H1 (cell line): ENCODE measurements at regions not wholly inside any gene's neighbourhood (a gene's known extent, or its start where the extent isn't known, plus 50 kb on each side); places are given as distances from the start of the nearest gene placed in this dataset.

Experiments
- CTCF ChIA-PET: fragments of 300-600 bp; sonication (Branson Sonifier 250); formaldehyde crosslinking; loops from one replicate; lab custom pipeline; 2021; ENCODE audit not compliant: partially characterized antibody; lab: Charles Lee
- POLR2A ChIA-PET: fragments of 300-600 bp; sonication (Branson Sonifier 250); formaldehyde crosslinking; loops from one replicate; lab custom pipeline; 2021; ENCODE audit warnings: inconsistent platforms; ENCODE audit not compliant: partially characterized antibody; lab: Charles Lee
- DNase-seq, 2 experiments: peaks; one replicate each; pipeline versions ENCODE4 v3.0.0 to v3.0.0-alpha.2; 2010 to 2022; ENCODE audit warnings: low spot score in 2 of 2, low read depth in 1 of 2, mixed read lengths in 1 of 2
- FAIRE-seq: peaks from 2 replicates; lab custom pipeline; 2011; peaks lifted over from hg19 to GRCh38; lab: Jason Lieb, UNC
- H2AFZ ChIP-seq: 2 replicates; pipeline ENCODE4 v1.8.1; 2012; ENCODE audit warnings: low read length, inconsistent platforms
- H2AK5ac ChIP-seq: 2 replicates; pipeline ENCODE4 v1.6.1; 2013; ENCODE audit warnings: low read depth, low read length
- H2BK120ac ChIP-seq: replicated peaks from 2 replicates; pipeline ENCODE3; 2013; ENCODE audit warnings: low read depth, low read length, inconsistent platforms
- H2BK12ac ChIP-seq: 2 replicates; pipeline ENCODE4 v1.6.1; 2013; ENCODE audit warnings: low read depth, low read length
- H2BK15ac ChIP-seq: 2 replicates; pipeline ENCODE4 v1.6.1; 2013; ENCODE audit warnings: low read length
- H2BK20ac ChIP-seq: 2 replicates; pipeline ENCODE4 v1.6.1; 2013; ENCODE audit warnings: low read length
- H2BK5ac ChIP-seq: 2 replicates; pipeline ENCODE4 v1.6.1; 2013; ENCODE audit warnings: low read depth, low read length
- H3K14ac ChIP-seq: 2 replicates; pipeline ENCODE4 v1.6.1; 2013; ENCODE audit warnings: inconsistent platforms; ENCODE audit not compliant: insufficient read length
- H3K18ac ChIP-seq: 2 replicates; pipeline ENCODE4 v1.6.1; 2013; ENCODE audit warnings: low read length; ENCODE audit errors: extremely low read depth
- H3K23ac ChIP-seq: 2 replicates; pipeline ENCODE4 v1.6.1; 2013; ENCODE audit warnings: inconsistent platforms; ENCODE audit not compliant: insufficient read length
- H3K23me2 ChIP-seq: 2 replicates; pipeline ENCODE4 v1.6.1; 2013; ENCODE audit warnings: low read depth, low read length
- H3K27ac ChIP-seq: 2 replicates; pipeline ENCODE4 v1.6.1; 2011; ENCODE audit warnings: low read depth, low read length, inconsistent platforms
- H3K27me3 ChIP-seq, 4 experiments: replicated peaks in 1 of 4; 1 replicate in 1 of 4; 2 replicates in 3 of 4; pipeline versions ENCODE4 v1.6.1 to v1.8.1; 2011 to 2013; ENCODE audit warnings: low read length in 3 of 4, mild to moderate bottlenecking in 3 of 4, inconsistent platforms in 2 of 4, mixed read lengths in 2 of 4, moderate library complexity in 1 of 4; ENCODE audit not compliant: control insufficient read depth in 3 of 4, insufficient read depth in 3 of 4; ENCODE audit errors: extremely low read depth in 1 of 4
- H3K36me3 ChIP-seq, 4 experiments: 2 replicates each; pipeline versions ENCODE4 v1.6.1 to v1.8.1; 2011 to 2013; ENCODE audit warnings: mild to moderate bottlenecking in 4 of 4, low read length in 3 of 4, moderate library complexity in 2 of 4, control low read depth in 1 of 4, inconsistent platforms in 1 of 4; ENCODE audit not compliant: insufficient read depth in 4 of 4, control insufficient read depth in 2 of 4
- H3K4ac ChIP-seq: replicated peaks from 2 replicates; pipeline ENCODE3; 2013; ENCODE audit warnings: low read length, low read depth, mixed read lengths, inconsistent platforms; ENCODE audit not compliant: insufficient read length
- H3K4me1 ChIP-seq, 4 experiments: replicated peaks in 1 of 4; 1 replicate in 1 of 4; 2 replicates in 3 of 4; pipeline versions ENCODE4 v1.6.1 to v1.8.1; 2011 to 2013; ENCODE audit warnings: low read length in 3 of 4, inconsistent platforms in 2 of 4, mixed read lengths in 1 of 4; ENCODE audit not compliant: insufficient read depth in 4 of 4, control insufficient read depth in 3 of 4
- H3K4me2 ChIP-seq, 2 experiments: 2 replicates each; pipeline versions ENCODE4 v1.6.1 to v1.8.1; 2011 to 2013; ENCODE audit warnings: low read depth in 2 of 2, low read length in 2 of 2, control low read depth in 1 of 2, inconsistent platforms in 1 of 2, mild to moderate bottlenecking in 1 of 2; ENCODE audit not compliant: insufficient read depth in 1 of 2
- H3K4me3 ChIP-seq, 4 experiments: fragments of 200-600, 300-600 bp in 1 of 4; sonication (generic), shearing (Covaris generic), sonication (Bioruptor Twin) in 1 of 4; 2 replicates each; pipeline versions ENCODE4 v1.5.1 to v1.8.1; 2011 to 2016; ENCODE audit warnings: low read length in 4 of 4, low read depth in 3 of 4, control low read depth in 2 of 4, inconsistent platforms in 2 of 4, mild to moderate bottlenecking in 2 of 4, mixed read lengths in 1 of 4, moderate library complexity in 1 of 4; ENCODE audit not compliant: insufficient read depth in 2 of 4; ENCODE audit errors: extremely low read depth in 1 of 4
- H3K56ac ChIP-seq: replicated peaks from 2 replicates; pipeline ENCODE3; 2013; ENCODE audit warnings: low read depth, mild to moderate bottlenecking, mixed read lengths, low read length, inconsistent platforms; ENCODE audit not compliant: insufficient read length
- H3K79me1 ChIP-seq: 2 replicates; pipeline ENCODE4 v1.6.1; 2013; ENCODE audit warnings: low read depth, low read length, control low read depth
- H3K79me2 ChIP-seq, 2 experiments: 2 replicates each; pipeline versions ENCODE4 v1.6.1 to v1.8.1; 2012 to 2013; ENCODE audit warnings: low read length in 2 of 2, mild to moderate bottlenecking in 2 of 2, inconsistent platforms in 1 of 2; ENCODE audit not compliant: insufficient read depth in 2 of 2, control insufficient read depth in 1 of 2
- H3K9ac ChIP-seq, 4 experiments: replicated peaks in 1 of 4; 1 replicate in 1 of 4; 2 replicates in 3 of 4; pipeline versions ENCODE4 v1.6.1 to v1.8.1; 2011 to 2013; ENCODE audit warnings: low read depth in 3 of 4, low read length in 3 of 4, control low read depth in 2 of 4, mild to moderate bottlenecking in 2 of 4, moderate library complexity in 2 of 4, inconsistent platforms in 1 of 4; ENCODE audit errors: extremely low read depth in 1 of 4
- H3K9me3 ChIP-seq, 2 experiments: 2 replicates each; pipeline versions ENCODE4 v1.6.1 to v1.8.1; 2012 to 2013; ENCODE audit warnings: mild to moderate bottlenecking in 2 of 2, moderate library complexity in 2 of 2, control low read depth in 1 of 2, inconsistent platforms in 1 of 2, low read depth in 1 of 2, low read length in 1 of 2, mixed read lengths in 1 of 2; ENCODE audit not compliant: insufficient read depth in 2 of 2
- H4K20me1 ChIP-seq, 2 experiments: replicated peaks in 1 of 2; 2 replicates each; pipeline versions ENCODE3 to v1.8.1; 2011 to 2013; ENCODE audit warnings: inconsistent platforms in 2 of 2, low read length in 2 of 2, mild to moderate bottlenecking in 1 of 2; ENCODE audit not compliant: insufficient read depth in 2 of 2, control insufficient read depth in 1 of 2
- H4K5ac ChIP-seq: 2 replicates; pipeline ENCODE4 v1.6.1; 2013; ENCODE audit warnings: low read length, low read depth, mixed read lengths, inconsistent platforms; ENCODE audit not compliant: insufficient read length
- H4K8ac ChIP-seq: 2 replicates; pipeline ENCODE4 v1.8.0; 2013; ENCODE audit warnings: mild to moderate bottlenecking, moderate library complexity, low read length, inconsistent platforms; ENCODE audit not compliant: insufficient read depth; ENCODE audit errors: extremely low read depth
- H4K91ac ChIP-seq: replicated peaks from 2 replicates; pipeline ENCODE3; 2013; ENCODE audit warnings: low read length, mixed read lengths, inconsistent platforms; ENCODE audit not compliant: insufficient read length
- ASH2L ChIP-seq: fragments of 200-600, 300-600 bp; sonication (generic); IDR thresholded peaks from one replicate; pipeline ENCODE4 v1.7.1; 2017; ENCODE audit warnings: low read length
- BRCA1 ChIP-seq: IDR thresholded peaks from 2 replicates; pipeline ENCODE4 v1.6.1; 2012; ENCODE audit warnings: low read depth, low read length, improper control_type of control experiment
- CHD1 ChIP-seq: IDR thresholded peaks from 2 replicates; pipeline ENCODE4 v1.6.1; 2012; ENCODE audit warnings: low read depth, low read length, improper control_type of control experiment
- CREB1 ChIP-seq: IDR thresholded peaks from 2 replicates; pipeline ENCODE4 v1.6.1; 2012; ENCODE audit warnings: inconsistent platforms
- GABPA ChIP-seq: IDR thresholded peaks from 2 replicates; pipeline ENCODE4 v1.6.1; 2011; ENCODE audit warnings: mild to moderate bottlenecking, low read length, moderate library complexity, borderline replicate concordance; ENCODE audit not compliant: insufficient read depth
- JUND ChIP-seq: IDR thresholded peaks from 2 replicates; pipeline ENCODE4 v1.6.1; 2011; ENCODE audit warnings: mild to moderate bottlenecking, improper control_type of control experiment, low read length
- KDM1A ChIP-seq: fragments of 200-600, 300-600 bp; sonication (generic); IDR thresholded peaks from 2 replicates; pipeline ENCODE4 v1.7.1; 2016; ENCODE audit warnings: mild to moderate bottlenecking, low read length, borderline replicate concordance
- KDM4A ChIP-seq: IDR thresholded peaks from one replicate; pipeline ENCODE4 v1.7.1; 2012; ENCODE audit warnings: low read depth, mild to moderate bottlenecking, moderate library complexity, low read length, inconsistent platforms; ENCODE audit not compliant: severe bottlenecking
- KDM5A ChIP-seq: fragments of 200-600 bp; IDR thresholded peaks from 2 replicates; pipeline ENCODE4 v1.7.1; 2012; ENCODE audit warnings: mild to moderate bottlenecking, low read length, inconsistent platforms, mixed read lengths
- MAFK ChIP-seq: IDR thresholded peaks from 2 replicates; pipeline ENCODE4 v1.6.1; 2012; ENCODE audit warnings: low read depth, mild to moderate bottlenecking, improper control_type of control experiment, low read length
- RAD21 ChIP-seq, 2 experiments: IDR thresholded peaks in 1 of 2; conservative IDR thresholded peaks in 1 of 2; 2 replicates each; pipeline ENCODE4 v1.6.1; 2011; ENCODE audit warnings: low read depth in 2 of 2, low read length in 2 of 2, improper control_type of control experiment in 1 of 2, inconsistent platforms in 1 of 2, mild to moderate bottlenecking in 1 of 2, moderate library complexity in 1 of 2
- SIRT6 ChIP-seq: IDR thresholded peaks from one replicate; pipeline ENCODE4 v1.7.1; 2012; ENCODE audit warnings: low read length, inconsistent platforms
- SUZ12 ChIP-seq: fragments of 200-600 bp; sonication (generic); IDR thresholded peaks from 2 replicates; pipeline ENCODE4 v1.6.1; 2012; ENCODE audit warnings: mild to moderate bottlenecking, inconsistent platforms, low read length, moderate library complexity, mixed read lengths
- TAF7 ChIP-seq: optimal IDR thresholded peaks from 2 replicates; pipeline ENCODE3; 2011; ENCODE audit warnings: low read depth, mild to moderate bottlenecking, inconsistent platforms, low read length, moderate library complexity, borderline replicate concordance
- TCF12 ChIP-seq: IDR thresholded peaks from 2 replicates; pipeline ENCODE4 v1.6.1; 2011; ENCODE audit warnings: low read depth, mild to moderate bottlenecking, low read length
- WGBS, 2 experiments: shearing (Covaris generic) in 1 of 2; methylation state at CpG; one replicate each; pipeline versions ENCODE4 v1.1.6 to v1.1.7; 2013 to 2015; ENCODE audit warnings: low lambda C conversion rate in 2 of 2, mixed read lengths in 2 of 2, inconsistent platforms in 1 of 2, low coverage in 1 of 2, missing lambda C conversion rate in 1 of 2; ENCODE audit not compliant: insufficient replicate concordance in 2 of 2, insufficient coverage in 1 of 2, insufficient read length in 1 of 2; ENCODE audit errors: extremely low coverage in 1 of 2, missing lambda C conversion rate in 1 of 2; 5-methylcytosine and 5-hydroxymethylcytosine counted together
- TF ChIP-seq, protein P1 (sequence below): IDR thresholded peaks from 2 replicates; pipeline ENCODE4 v1.6.1; 2012; ENCODE audit warnings: inconsistent platforms

DNA sequence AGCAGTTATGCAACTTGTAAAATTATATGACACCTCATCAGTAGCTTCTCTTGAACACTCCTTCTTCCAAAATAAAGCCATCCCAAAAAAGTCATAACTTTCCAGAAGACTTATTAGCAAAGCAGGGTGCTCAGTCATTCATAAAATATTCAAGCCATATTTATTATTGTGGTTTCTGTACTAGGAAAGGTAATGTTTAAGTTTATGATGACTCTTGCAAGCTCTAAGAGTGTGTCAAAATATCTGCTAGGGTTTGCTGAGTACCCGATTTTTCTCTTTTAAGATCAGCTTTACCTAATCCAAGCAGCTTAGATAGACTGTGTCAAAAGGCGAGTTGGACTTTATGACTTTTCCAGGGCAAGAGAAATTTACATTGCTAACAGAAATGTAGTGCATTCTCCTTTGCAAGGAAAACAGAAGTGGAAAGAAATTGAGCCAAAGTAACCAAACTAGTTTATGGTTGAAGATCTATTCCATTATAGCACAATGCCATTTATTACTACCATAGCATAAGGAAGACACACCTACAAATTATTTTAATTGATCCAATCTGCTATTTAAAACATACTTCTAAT, 98.0 kb upstream of the SOX6 start:
- H2AK5ac ChIP-seq: no peak overlapping the region
- H3K18ac ChIP-seq: no peak overlapping the region
- ChIA-PET CTCF (no interaction called here), POLR2A (no interaction called here)
- H4K20me1 ChIP-seq: no peaks in the 10 kb centered on the region
- H3K23me2 ChIP-seq: no peaks in the 10 kb centered on the region
- H3K27me3 ChIP-seq: no peaks in the 10 kb centered on the region
- H4K8ac ChIP-seq: no peak overlapping the region
- no peaks in the 10 kb centered on the region for H3K36me3 ChIP-seq
- no peak overlapping the region for H3K23ac ChIP-seq
- DNase-seq: no peak
- H3K27ac ChIP-seq: no peak overlapping the region
- no peak overlapping the region for H2BK15ac ChIP-seq
- no peak overlapping the region for H2AFZ ChIP-seq
- H3K9ac ChIP-seq: no peak overlapping the region
- no peak overlapping the region for H3K4me3 ChIP-seq
- H3K79me2 ChIP-seq: no peaks in the 10 kb centered on the region
- H3K14ac ChIP-seq: no peak overlapping the region
- no peak overlapping the region for H2BK120ac ChIP-seq
- H4K5ac ChIP-seq: no peak overlapping the region
- no peaks in the 10 kb centered on the region for H3K79me1 ChIP-seq
- no peak overlapping the region for H3K4me2 ChIP-seq
- WGBS, 2 experiments: 85% methylated on average over 2 of the region's 2 CpGs; no CpG with 5 or more reads in 1 of the 2 experiments
- H3K9me3 ChIP-seq: no peaks in the 10 kb centered on the region
- H4K91ac ChIP-seq: no peak overlapping the region
- no peak overlapping the region for H2BK20ac ChIP-seq
- H3K4ac ChIP-seq: no peak overlapping the region
- no peak overlapping the region for H2BK12ac ChIP-seq
- H2BK5ac ChIP-seq: no peak overlapping the region
- H3K4me1 ChIP-seq: no peaks in the 10 kb centered on the region
- H3K56ac ChIP-seq: no peak overlapping the region
- FAIRE-seq: no peak
- TF ChIP-seq TAF7 (no peak), CREB1 (no peak), KDM1A (no peak), KDM5A (no peak), KDM4A (no peak), GABPA (no peak), MAFK (no peak), BRCA1 (no peak), SIRT6 (no peak), SUZ12 (no peak), TCF12 (no peak), ASH2L (no peak), RAD21 (IDR thresholded peaks at IDR 0.05 in 1 of 2, conservative IDR thresholded peaks at IDR 0.05 in 1 of 2; ENCODE audit: low read depth in 2 of 2, low read length in 2 of 2) (no peak), CHD1 (no peak), JUND (no peak)
- TF ChIP-seq, protein P1, sequence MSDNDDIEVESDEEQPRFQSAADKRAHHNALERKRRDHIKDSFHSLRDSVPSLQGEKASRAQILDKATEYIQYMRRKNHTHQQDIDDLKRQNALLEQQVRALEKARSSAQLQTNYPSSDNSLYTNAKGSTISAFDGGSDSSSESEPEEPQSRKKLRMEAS: no peak
